Heart right ventricle (tissue), 16 donors: ENCODE measurements at regions not wholly inside any gene's neighbourhood (a gene's known extent, or its start where the extent isn't known, plus 50 kb on each side); places are given as distances from the start of the nearest gene placed in this dataset.

Experiments used
- ATAC-seq, 8 donors: fragments of 200-7000 bp; cut with Tn5 transposase; one replicate each; pipeline ENCODE4 v1.9.1; 2020; ENCODE audit warnings: mild to moderate bottlenecking in 8 of 8, moderate library complexity in 8 of 8, moderate number of reproducible peaks in 1 of 8
- DNase-seq, 2 donors: peaks; one replicate each; pipeline ENCODE4 v3.0.0-alpha.2; 2020
- H3K27ac ChIP-seq, 10 donors: fragments of 200-600 bp; sonication (generic) in 2 of 10; one replicate each; pipeline versions ENCODE4 v1.5.0 to v1.8.0; 2020 to 2022; ENCODE audit warnings: mild to moderate bottlenecking in 3 of 10
- H3K27me3 ChIP-seq, 7 donors: fragments of 200-600 bp; one replicate each; pipeline ENCODE4 v1.8.0; 2021 to 2022; ENCODE audit warnings: mild to moderate bottlenecking in 2 of 7
- H3K36me3 ChIP-seq, 9 donors: fragments of 200-600 bp; sonication (generic) in 1 of 9; one replicate each; pipeline versions ENCODE4 v1.5.0 to v1.8.0; 2020 to 2022; ENCODE audit warnings: mild to moderate bottlenecking in 2 of 9
- H3K4me1 ChIP-seq, 9 donors: fragments of 200-600 bp; sonication (generic) in 1 of 9; one replicate each; pipeline versions ENCODE4 v1.5.0 to v1.8.0; 2020 to 2022; ENCODE audit warnings: mild to moderate bottlenecking in 4 of 9
- H3K4me3 ChIP-seq, 10 donors: fragments of 200-600 bp; sonication (generic) in 2 of 10; one replicate each; pipeline versions ENCODE4 v1.5.0 to v1.8.0; 2020 to 2022; ENCODE audit warnings: mild to moderate bottlenecking in 7 of 10, moderate library complexity in 2 of 10
- H3K9me3 ChIP-seq, 11 donors: fragments of 200-600 bp in 10 of 11; sonication (generic) in 2 of 11; one replicate each; pipeline versions ENCODE4 v1.5.0 to v1.8.0; 2013 to 2022; ENCODE audit warnings: mild to moderate bottlenecking in 2 of 11, control low read depth in 1 of 11, moderate library complexity in 1 of 11
- WGBS, 2 donors: extraction: QIAGEN DNeasy Blood & Tissue Kit; methylation state at CpG; one replicate each; pipeline ENCODE4 v1.1.7; 2013; ENCODE audit warnings: inconsistent platforms in 1 of 2; 5-methylcytosine and 5-hydroxymethylcytosine counted together
- intact Hi-C, 10 donors: fragments of 100-400 bp; cut with DNase I; formaldehyde crosslinking; loops; one replicate each; pipeline versions ENCODE4 v1.11.1 to v1.14.2; 2022
- TF ChIP-seq, protein P1 (sequence below), 9 donors: fragments of 200-600 bp; sonication (generic) in 2 of 9; IDR thresholded peaks; one replicate each; pipeline versions ENCODE4 v1.5.0 to v1.8.0; 2021 to 2022; ENCODE audit warnings: antibody characterized with exemption in 9 of 9, mild to moderate bottlenecking in 5 of 9, moderate library complexity in 1 of 9
- donor health status: Arrhythmogenic right ventricular cardiomyopathy.
- donor health status: ischemic (EF 13 %, LVEDD 7.1; RV severe dilation, severe dysfunction).
- donor health status: healthy with polysubstance abuse.
- donor health status: DM: no; HTN: yes; CAD: no.
- donor health status: DM: no; HTN: no; CAD: no.
- donor health status: ischemic (EF 25% LVEDD 6.9; RV normal size, moderate dysfunction).
- donor health status: ischemic (EF 25% LVEDD 5.7; RV mildly dilated, moderate dysfunction).
- donor health status: healthy.
- donor health status: DM: yes; HTN: yes; CAD: no.
- donor health status: Ischemic cardiomyopathy.
- donor health status: ischemic (EF 35%, LVEDD 5.7; RV mildly dilated, moderate dysfunction).
- donor health status: nonischemic (EF 11% LVEDD 7.7; RV severe dilation, severe dysfunction).
- donor health status: DM: yes; HTN: yes; CAD: no.
- donor health status: PGD.
- donor health status: ischemic (EF 29% LVEDD 5.4; RV normal size, mild dysfunction).
- donor health status: nonischemic (EF 23%, LVEDD 6.1; RV moderate dilation, normal function).

DNA sequence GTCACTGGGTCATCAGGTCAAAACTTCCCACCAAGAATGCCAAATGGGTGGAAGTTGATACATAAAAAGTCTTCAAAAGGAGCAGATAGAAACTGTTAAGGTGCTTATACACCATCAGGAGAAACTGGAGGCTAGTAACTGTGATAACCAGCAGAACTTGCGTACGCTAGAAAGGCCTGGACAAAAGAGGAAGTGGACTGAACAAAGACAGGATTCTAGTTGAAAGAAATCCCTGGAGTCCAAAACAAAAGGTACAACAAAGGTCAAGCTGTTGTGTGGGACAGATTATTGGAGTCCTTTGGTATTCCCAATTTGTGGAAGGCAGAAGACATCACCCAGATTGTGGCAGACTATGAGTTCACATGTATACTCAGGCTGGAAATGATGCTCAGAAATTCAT, 215.8 kb upstream of the PBX1 start:
- 66 to 79% methylated on average over 2 of the region's 2 CpGs for WGBS, 2 donors
- no peak for DNase-seq

DNA sequence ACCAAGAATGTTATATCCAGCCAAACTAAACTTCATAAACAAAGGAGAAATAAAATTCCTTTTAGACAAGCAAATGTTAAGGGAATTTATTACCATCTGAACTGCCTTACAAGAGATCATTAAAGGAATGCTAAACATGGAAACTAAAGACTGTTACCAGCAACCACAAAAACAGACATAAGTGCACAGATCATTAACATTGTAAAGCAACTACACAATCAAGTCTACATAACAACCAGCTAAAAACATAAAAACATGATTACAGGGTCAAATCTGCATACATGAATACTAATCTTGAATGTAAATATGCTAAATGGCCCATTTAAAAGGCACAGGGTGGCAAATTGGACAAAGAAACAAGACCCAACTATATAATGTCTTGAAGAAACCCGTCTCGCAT, 211.0 kb upstream of the PBX1 start:
- no peaks in the 10 kb centered on the region for H3K4me1 ChIP-seq
- H3K27me3 ChIP-seq = no peaks in the 10 kb centered on the region
- DNase-seq (no peak), ATAC-seq (no peak)
- intact Hi-C loops = loop anchor here in 1 of 10 donors (5.0 kb wide), 1 partner anchor 506 kb away; no protein-coding TSS in a partner anchor
- no peak overlapping the region for H3K27ac ChIP-seq
- H3K4me3 ChIP-seq = no peak overlapping the region
- H3K9me3 ChIP-seq = peaks cover 0 to 56% (median 16%) of the 10 kb centered on the region in 11 donors
- 95 to 96% methylated on average over 2 of the region's 2 CpGs for WGBS, 2 donors
- H3K36me3 ChIP-seq = no peaks in the 10 kb centered on the region
- TF ChIP-seq, protein P1, sequence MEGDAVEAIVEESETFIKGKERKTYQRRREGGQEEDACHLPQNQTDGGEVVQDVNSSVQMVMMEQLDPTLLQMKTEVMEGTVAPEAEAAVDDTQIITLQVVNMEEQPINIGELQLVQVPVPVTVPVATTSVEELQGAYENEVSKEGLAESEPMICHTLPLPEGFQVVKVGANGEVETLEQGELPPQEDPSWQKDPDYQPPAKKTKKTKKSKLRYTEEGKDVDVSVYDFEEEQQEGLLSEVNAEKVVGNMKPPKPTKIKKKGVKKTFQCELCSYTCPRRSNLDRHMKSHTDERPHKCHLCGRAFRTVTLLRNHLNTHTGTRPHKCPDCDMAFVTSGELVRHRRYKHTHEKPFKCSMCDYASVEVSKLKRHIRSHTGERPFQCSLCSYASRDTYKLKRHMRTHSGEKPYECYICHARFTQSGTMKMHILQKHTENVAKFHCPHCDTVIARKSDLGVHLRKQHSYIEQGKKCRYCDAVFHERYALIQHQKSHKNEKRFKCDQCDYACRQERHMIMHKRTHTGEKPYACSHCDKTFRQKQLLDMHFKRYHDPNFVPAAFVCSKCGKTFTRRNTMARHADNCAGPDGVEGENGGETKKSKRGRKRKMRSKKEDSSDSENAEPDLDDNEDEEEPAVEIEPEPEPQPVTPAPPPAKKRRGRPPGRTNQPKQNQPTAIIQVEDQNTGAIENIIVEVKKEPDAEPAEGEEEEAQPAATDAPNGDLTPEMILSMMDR (IDR thresholded peaks at IDR 0.05) = no peak

More for the DNA sequence above, 215.8 kb upstream of the PBX1 start:
- TF ChIP-seq, protein P1 (IDR thresholded peaks at IDR 0.05) = no peak
- no peaks in the 10 kb centered on the region for H3K4me1 ChIP-seq
- H3K27me3 ChIP-seq = no peaks in the 10 kb centered on the region
- H3K36me3 ChIP-seq = no peaks in the 10 kb centered on the region
- intact Hi-C loops = no loop called here
- H3K4me3 ChIP-seq = no peak overlapping the region
- ATAC-seq = no peak
- H3K27ac ChIP-seq = no peak overlapping the region
- peaks cover 0 to 25% (median 7%) of the 10 kb centered on the region in 11 donors for H3K9me3 ChIP-seq

DNA sequence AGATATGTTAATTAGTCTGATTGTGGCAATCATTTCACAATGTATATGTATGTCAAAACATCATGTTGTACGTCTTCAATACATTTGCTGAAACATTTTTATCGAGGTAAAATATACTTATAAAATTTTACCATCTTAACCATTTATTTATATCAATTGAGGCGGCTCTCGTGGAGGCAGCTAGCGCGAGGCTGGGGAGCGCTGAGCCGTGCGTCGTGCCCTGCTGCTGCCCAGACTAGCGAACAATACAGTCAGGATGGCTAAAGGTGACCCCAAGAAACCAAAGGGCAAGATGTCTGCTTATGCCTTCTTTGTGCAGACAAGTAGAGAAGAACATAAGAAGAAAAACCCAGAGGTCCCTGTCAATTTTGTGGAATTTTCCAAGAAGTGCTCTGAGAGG, 202.5 kb upstream of the PBX1 start:
- intact Hi-C loops = loop anchor here in 1 of 10 donors (10.0 kb wide), 1 partner anchor 62 kb away; no protein-coding TSS in a partner anchor
- ATAC-seq (no peak), DNase-seq (no peak)
- Histone ChIP-seq H3K4me1 (peaks cover 0 to under 1% (median 0%) of the 10 kb centered on the region in 9 donors), H3K27me3 (no peaks in the 10 kb centered on the region), H3K9me3 (peaks cover 0 to 16% (median 0%) of the 10 kb centered on the region in 11 donors), H3K36me3 (no peaks in the 10 kb centered on the region), H3K4me3 (no peak overlapping the region), H3K27ac (no peak overlapping the region)
- TF ChIP-seq, protein P1 (IDR thresholded peaks at IDR 0.05) = no peak
- 96% methylated on average over 11 of the region's 11 CpGs for WGBS, 2 donors

DNA sequence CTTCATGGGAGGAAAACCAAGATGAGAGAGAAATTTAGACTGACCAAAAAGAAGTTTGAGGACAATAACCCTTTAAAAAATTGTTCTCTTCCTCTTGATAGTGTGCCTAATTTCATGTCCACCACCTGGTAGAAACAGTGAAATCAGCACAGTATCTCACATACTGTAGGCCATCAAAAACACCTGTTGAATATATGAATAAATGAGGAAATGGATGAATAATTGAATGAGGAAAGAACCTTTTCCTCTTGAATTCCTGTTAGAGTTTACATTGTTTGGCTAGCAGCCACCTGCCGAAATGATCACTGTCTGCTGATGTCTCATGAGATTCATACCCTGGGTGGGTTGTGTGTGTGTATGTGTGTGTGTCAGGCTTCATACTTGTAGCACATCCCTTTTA, 198.7 kb upstream of the PBX1 start:
- H3K27me3 ChIP-seq = no peaks in the 10 kb centered on the region
- H3K4me3 ChIP-seq = no peak overlapping the region
- H3K9me3 ChIP-seq = peaks cover 0 to 3% (median 0%) of the 10 kb centered on the region in 11 donors
- no peak overlapping the region for H3K27ac ChIP-seq
- intact Hi-C loops = no loop called here
- H3K4me1 ChIP-seq = peaks cover 0 to 11% (median 0%) of the 10 kb centered on the region in 9 donors
- ATAC-seq = no peak
- no peak for DNase-seq
- TF ChIP-seq, protein P1 (IDR thresholded peaks at IDR 0.05) = no peak
- H3K36me3 ChIP-seq = no peaks in the 10 kb centered on the region
- WGBS, 2 donors = 53 to 56% methylated on average over 1 of the region's 1 CpG
